GM21367 (cell line): ENCODE measurements at regions not wholly inside any gene's neighbourhood (a gene's known extent, or its start where the extent isn't known, plus 50 kb on each side); places are given as distances from the start of the nearest gene placed in this dataset.

Experiments
- ATAC-seq: cut with Tn5 transposase; IDR thresholded peaks from one replicate; pipeline ENCODE4 v1.9.1; 2021; ENCODE audit not compliant: unreplicated experiment

DNA sequence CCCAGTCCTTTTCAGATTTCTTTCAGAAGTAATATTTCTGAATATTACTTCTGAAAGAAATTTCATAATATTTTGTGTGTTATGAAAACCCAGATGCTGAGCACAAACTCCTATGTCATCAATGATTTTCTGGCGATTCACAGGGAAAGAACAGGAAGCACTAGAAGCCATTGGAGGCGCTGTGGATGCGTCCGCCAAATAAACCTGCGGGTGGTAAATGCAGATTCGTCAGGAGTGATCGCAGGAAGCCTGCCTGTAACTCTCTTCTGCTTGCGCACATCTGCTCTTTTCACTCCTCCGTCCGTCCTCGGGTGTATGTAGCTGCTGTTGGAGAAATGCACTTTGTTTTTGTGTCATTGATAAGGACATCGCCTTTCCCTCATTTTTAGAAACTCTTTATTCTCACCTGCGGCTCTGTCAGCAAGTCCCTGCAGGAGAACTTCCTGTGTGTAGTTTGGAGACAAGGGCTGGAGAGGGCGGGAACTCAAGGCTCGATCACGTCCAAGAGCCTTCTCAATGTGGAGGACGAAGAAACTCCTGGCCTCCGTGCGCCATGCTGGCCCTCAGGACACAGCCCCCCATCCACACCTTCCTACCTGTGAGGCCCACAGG is 483.8 kb downstream of the GALR1 start:
- ATAC-seq = no peak

- ATAC-seq = no peak
These were observed 487.2 kb downstream of the GALR1 start for GRCh38 chr18:77736842-77737241.

- ATAC-seq = no peak
These were observed 487.8 kb downstream of the GALR1 start for GRCh38 chr18:77737405-77737804.

DNA sequence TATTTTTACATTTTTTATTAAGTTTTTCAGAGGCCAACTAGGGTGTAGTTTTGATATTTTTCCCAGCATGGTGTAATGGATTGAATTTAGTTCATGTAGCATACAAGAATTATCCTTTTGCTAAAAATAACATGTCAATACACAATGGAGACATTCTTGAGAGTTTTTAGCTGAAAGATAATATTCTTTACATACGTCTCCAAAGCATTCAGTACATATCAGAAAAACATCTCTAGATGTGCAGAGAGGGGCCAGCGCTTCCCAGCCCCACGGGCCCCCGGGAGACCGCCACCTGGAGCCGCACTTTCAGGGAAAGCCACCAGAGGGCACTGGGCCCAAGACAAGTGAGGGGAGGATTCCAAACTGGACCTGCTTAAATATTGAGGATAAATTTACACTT is 499.4 kb downstream of the GALR1 start:
- no peak for ATAC-seq

DNA sequence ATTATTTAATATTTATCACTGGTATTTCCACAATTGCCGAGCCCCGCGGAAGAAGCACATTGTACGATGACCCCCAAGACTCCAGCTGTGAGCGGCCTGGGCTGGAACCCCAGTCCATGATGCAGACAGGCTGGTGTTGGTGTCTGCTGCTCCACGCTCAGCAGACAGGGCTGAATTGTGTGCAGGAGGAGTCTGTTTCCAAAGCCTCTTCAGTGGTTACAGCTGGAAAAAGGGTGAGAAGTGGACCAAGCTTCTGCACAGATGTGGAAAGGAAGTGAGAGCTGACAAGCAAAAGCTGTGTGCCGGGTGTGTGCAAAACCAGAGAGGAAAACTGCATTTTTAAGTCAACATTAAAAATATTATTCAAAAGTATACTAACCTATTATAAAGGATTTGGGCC is 500.4 kb downstream of the GALR1 start:
- no peak for ATAC-seq

DNA sequence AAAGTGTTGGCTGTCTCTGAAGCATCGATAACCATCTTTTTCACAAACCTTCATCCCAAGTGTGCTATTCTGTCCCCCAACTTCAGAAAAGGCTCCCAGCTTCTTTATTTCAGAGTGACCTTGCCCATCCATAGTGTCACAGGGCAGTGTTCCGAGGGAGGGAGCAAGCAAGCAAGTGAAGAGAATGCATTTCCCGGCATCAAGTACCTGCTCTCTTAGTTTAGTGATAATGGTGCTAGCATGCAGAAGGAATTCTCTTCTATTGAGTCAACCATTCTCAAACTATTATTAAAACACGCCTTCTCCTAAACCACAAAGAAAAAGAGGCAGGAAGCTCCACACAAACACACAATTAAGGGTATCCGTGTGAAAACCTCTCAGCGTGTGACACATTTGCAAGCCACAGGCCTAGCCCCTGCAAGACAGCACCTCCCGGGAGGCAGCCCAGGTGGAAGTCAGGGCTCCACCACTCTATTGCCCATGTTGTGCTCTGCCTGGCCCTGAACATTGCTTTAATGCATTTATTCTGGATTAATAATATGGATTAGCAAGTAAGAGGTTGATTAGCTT is 504.9 kb downstream of the GALR1 start:
- no peak for ATAC-seq

GRCh38 chr18:77755187-77755586 is 505.5 kb downstream of the GALR1 start:
- ATAC-seq = no peak

GRCh38 chr18:77761332-77761731 is 511.7 kb downstream of the GALR1 start:
- ATAC-seq = no peak

DNA sequence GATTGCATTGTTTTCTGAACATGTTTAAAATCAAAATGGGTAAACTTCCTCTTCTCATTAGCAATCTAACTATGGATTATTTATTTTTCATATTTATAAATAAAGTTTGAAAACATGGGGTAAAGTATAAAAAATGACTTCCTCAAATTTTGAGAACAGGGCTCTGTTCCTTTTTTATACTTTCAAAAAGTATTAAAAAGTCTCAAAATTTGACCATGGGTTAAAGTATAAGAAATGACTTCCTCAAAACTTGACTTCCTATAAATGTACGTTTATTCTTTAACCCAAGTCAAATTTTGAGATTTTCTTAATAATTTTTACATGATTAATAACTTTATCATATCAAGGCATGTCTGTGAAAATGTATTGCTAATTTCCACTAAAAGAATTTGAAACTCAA is 512.4 kb downstream of the GALR1 start:
- ATAC-seq = no peak

DNA sequence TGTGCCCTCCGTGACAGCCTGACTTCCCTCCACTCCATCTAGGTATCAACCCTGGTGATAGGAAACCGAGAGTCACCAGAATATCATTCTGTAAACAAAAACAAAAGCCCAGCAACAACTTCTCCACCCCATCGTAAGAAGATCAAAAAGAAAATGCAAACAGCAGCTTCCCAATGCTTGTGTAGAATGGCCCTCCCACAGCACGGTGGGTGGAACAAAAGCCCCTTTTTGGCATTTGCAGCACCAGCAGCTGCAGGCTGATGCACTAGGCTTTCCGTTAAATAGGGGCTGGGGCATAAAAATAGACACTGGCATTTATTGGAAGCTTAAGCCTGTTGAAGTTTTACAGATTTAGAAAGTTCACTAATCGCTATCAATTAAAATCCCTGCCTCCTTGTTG is 513.0 kb downstream of the GALR1 start:
- no peak for ATAC-seq

GRCh38 chr18:77763530-77764145 is 514.0 kb downstream of the GALR1 start:
- no peak for ATAC-seq

DNA sequence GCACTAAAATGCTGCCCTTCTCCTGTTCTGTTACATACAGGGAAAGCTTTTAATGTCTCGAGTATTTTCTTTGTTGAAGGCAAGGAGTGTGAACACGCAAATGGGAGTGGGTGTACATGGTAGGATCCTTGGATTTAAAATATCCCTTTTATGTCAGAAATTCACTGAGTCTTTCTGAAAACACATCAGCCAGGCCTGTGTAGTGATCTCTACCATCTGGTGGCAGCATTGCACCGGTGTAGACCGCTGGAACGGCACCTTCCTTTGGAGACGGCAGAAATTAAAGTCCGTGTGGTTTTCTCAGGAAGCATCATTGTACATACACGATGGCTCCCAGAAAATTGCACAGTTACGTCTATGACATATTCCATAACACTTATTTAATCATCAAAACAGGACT is 515.8 kb downstream of the GALR1 start:
- ATAC-seq = no peak

DNA sequence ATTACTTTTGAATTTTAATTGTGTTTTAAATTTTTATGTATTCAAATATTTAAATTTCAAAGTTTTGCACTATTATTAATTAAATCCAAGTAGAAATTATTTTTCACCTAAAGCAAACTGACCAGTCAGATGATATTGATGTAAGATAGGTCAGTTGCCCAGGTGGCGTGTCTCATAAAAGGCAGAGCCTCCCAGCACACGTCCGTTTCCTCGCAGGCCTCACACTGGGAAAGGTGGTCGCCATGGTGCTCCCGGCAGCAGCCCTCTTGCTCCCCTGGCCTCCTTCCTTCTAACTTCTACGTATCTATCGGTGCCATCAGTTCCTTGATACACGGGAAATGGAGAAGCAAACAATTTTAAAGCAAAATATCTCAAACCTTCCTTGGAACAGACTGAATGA is 516.8 kb downstream of the GALR1 start:
- no peak for ATAC-seq

DNA sequence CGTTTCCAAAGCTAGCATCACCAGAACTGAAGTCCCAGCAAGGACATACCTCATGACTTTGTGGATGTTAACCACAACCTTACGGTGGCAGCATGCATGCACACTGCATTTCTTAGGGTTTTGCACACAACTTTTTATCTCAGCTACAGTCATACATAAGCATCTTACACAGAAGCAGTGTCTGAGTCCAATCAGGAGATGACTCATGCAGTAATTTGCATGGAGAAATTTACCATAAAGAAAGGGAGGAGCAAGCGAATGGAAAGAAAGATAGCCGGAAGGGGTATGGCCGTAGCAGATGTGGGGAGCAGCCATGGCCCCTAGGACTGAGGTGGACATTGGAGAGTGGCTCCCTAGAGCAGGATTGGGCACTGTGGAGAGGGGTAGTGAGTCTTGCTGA is 522.5 kb downstream of the GALR1 start:
- no peak for ATAC-seq

- ATAC-seq = no peak
These were observed 526.5 kb downstream of the GALR1 start for GRCh38 chr18:77776104-77776503.

DNA sequence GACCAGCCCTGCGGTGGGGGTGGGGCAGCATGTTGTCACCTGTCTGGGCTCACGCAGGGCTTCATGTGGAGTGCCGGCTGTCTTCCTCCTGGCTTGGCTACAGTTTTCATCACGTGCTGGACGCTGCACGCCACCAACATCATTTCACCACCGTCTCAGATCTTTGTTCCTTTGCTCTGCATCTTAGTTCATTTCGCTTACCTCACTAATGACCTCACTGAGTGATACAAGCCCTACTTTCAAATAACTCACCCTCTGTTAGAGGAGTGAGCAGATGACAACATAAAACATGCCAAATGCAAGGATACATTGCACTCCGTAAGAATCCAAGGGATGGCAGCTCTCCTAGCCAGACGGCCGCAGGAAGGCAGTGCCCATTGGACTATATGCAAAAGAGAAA is 527.5 kb downstream of the GALR1 start:
- no peak for ATAC-seq

DNA sequence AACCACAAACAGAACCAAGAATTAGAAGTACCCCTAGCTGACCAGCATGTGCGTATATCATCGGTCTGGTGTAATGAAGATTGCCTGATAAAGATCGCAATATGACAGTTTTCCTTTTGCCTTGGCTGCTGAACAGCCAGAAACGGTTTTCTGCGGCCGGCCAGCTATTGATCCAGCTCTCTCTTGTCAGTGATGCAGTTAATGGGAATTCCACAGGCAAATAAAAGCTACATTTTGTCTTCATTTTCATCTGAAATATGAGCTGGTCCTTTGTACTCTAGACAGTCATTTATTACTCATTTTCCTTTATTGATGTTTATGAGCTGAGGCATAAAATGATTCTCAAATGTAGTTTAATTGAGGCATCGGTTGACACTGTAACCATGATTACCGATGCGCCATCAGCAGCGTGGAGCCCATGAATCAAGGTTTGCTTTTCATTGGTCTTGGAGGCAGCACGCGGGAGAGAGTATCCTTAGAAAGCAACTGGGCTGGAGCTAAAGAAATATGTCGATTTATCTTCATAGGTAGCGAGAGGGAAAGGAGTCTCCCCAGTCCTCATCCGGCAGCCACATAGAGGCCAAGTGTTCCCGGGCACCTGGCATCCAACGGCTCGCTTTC is 535.2 kb downstream of the GALR1 start:
- no peak for ATAC-seq

- ATAC-seq = no peak
These were observed 535.8 kb downstream of the GALR1 start for GRCh38 chr18:77785415-77785975.

DNA sequence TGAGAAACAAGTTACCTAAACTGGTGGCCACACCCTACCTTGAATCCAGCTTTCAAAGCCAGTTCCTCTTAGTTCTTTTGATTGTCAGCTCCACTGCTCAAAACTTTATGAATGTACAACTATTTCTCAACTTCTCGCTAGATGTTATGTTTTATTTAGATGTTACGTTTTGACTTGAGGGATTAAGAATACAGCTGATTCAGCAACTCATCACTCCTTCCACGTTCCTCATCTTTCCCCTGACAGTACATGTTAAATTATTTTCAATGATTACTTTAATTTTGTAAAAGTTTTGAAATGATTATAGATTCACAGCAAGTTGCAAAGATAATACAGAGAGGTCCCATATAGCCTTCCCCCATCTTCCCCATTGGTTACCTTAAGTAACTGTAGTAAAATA is 553.4 kb downstream of the GALR1 start:
- no peak for ATAC-seq

- no peak for ATAC-seq
These were observed 554.7 kb downstream of the GALR1 start for GRCh38 chr18:77804382-77804781.

- ATAC-seq = no peak
These were observed 558.0 kb downstream of the GALR1 start for GRCh38 chr18:77807650-77808049.

DNA sequence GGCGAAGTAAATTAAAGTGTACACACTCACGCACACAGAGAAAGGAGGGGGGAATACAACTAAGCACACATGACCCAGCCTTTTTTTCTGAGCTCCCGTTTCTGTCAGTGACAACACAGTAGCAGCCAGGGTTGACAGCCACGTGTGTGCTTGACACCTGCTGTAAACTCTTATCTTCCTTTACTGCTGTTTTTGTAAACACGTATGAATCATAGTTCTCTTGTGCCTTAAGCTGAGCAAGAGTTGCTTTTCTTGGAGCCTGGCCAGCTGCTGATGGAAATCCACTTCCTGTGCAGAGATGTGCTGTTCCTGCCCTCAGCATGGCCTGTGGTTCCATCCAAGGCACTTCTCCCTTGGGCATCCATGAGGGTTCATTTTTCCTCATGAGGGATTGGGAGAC is 561.9 kb downstream of the GALR1 start:
- no peak for ATAC-seq
